ENCODE measurements at regions not wholly inside any gene's neighbourhood (a gene's known extent, or its start where the extent isn't known, plus 50 kb on each side); places are given as distances from the start of the nearest gene placed in this dataset.

DNA sequence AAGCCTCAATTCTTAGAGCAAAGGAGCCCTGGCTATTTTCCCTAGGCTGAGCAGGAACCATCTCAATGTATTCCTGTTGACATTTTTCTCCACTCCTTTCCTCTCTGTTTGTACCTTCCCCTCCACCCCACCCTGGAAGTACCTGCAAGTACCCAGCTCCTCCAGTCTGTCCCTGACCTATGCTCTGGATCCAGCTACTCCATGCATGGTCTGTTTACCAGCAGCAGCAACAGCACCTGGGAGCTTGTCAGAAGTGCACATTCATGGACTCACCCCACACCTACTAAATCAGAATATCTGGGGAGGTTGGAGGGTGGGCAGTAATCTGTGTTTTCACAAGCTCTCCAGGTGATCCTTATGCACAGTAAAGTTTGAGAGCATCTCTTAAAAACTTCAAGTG, 240.7 kb upstream of the UMPS start:
- DNase-seq (ENCODE audit: low read depth, low spot score): no peak

DNA sequence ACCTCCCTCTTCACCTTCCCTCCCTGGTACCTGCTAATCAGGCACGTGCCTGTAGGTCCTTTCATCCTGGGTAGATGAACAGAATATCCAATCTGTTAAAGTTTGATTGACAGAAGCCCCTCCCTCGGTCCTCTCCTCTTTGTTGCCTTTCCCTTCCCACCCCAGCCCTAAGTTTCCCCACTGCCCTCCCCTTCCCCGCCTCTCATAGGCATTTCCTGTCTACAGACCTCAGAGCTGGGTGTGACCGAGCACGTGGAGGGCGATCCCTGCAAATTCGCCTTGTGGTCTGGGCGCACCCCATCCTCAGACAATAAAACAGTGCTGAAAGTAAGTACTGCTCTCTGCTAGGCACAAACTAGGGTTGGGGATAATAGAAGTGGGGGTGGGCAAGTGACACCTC, 239.2 kb upstream of the UMPS start:
- DNase-seq (ENCODE audit: low read depth, low spot score): no peak

DNA sequence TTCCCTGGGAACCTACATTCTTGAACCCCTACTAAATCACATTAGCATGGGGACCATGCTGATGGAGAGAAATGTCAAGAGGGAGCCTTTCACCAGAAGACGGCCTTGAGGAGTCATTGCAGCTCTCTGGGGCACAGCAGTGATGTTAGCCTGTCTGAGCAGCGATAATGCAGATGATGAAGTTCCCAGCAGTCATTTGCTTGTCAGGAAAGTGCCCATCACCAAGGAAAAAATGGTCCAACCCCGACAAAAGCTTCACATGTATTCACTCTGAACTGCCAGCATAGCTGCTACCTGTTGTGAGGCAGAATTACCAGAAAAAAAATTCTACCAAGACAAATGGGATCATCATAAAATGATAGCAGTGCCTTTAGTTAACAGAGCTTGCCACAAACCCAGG, 238.4 kb upstream of the UMPS start:
- no peak for DNase-seq (ENCODE audit: low read depth, low spot score)

DNA sequence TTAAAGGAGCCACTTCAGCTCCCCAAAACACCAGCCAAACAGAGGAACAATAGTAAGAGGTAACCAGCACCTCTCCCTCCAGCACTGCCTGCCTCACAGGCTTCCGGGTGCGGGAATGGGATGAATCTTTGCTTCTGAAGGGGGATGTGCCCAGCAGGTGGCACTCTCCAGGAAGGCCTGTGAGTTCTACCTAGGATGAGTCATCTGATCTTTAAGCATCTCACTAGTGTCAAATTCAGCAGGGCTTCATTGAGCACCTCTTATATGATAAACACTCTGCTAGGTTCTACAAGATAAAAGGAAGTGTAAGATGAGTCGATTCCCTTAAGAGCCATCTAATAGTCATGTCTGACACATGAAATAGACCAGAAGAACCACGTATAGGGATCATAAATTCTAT, 237.4 kb upstream of the UMPS start:
- no peak for DNase-seq (ENCODE audit: low read depth, low spot score)

DNA sequence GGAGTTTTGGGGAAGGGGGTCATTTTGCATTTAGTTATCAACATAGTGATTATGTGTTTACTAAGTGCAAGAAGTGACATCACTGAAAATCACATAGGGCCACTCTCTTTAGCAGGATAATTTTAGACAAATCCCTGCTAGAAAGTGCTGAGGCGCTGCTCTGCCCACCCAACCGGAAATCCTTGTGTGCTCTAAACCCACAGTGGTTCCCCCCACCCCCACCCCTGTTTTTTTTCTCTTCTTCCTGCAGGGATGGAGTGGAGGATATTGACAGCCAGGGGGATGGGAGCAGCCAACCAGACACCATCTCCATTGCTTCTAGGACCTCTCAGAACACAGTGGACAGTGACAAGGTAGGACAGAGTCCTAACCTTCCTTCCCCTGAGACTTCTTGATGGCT, 234.2 kb upstream of the UMPS start:
- no peak for DNase-seq (ENCODE audit: low read depth, low spot score)

DNA sequence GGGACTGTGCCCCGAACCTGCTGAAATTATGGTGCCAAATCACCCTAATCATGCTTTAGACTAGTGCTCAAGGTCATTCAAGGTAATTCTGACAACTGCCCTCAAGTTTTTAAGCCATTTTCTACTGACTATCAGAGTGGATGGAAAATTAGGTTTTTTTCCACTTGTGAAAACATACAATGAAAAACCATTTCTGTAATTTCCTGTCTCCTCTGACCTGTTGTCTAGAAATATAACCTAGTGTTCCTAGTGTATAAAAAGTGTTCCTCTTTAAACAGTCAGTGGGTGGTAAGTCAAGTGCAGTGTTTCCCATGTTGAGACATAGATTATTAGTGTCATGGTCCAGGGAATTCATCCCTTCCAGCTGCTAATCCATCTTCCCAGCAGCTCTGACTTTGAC, 232.8 kb upstream of the UMPS start:
- no peak for DNase-seq (ENCODE audit: low read depth, low spot score)

DNA sequence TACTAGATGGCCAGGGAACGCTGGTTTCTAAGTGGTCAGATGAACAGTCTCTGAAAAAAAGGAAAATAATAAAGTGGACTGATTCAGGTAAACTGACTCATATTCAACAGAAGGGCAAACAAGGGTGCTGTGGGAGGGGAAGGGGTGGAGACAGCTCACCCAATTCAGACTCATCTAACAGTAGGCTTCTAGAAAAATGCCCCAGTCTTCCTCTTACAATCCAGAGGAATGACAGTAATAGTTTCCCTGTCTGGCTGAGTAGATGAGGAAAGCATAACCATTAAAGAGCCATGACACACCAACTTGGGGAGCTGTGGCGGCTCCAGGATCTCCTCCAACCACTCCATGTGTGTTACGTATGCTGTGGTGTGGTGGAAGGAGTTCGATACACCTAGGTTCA, 231.4 kb upstream of the UMPS start:
- DNase-seq (ENCODE audit: low read depth, low spot score): no peak

DNA sequence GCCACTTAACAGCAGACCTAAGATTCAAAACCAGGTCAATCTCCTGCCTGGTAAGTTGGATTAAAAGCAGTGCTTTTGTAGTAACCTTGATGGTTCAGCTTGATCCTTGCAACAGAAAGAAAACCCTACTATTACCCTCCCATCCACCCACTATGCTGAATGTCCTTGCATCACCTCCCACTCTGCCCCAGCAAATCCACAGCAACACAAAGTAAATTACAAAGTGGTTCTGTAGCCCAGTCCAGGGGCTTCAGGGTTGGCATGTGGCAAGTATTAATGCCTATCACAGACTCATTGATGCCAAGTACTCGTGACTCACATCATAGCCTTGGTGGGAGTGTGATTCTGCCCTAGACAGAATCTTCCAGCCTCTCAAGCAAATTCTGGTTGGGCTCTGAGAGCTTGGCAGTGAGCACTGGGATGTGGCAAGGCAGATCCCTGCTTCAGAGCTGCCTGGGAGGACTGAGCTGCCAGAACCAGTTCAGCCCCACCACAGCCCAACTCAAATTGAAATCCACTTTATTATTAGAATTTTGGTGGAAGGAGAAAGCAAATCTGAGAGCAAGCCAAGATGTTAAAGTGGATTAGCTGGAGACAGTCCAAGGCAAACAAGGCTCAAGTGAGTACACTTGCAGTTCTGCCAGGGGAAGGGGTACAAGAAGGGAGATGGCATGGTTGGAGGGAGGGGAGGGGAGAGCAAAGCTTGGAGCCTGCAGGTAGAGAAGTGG, 225.8 kb upstream of the UMPS start:
- DNase-seq (ENCODE audit: low read depth, low spot score): no peak

DNA sequence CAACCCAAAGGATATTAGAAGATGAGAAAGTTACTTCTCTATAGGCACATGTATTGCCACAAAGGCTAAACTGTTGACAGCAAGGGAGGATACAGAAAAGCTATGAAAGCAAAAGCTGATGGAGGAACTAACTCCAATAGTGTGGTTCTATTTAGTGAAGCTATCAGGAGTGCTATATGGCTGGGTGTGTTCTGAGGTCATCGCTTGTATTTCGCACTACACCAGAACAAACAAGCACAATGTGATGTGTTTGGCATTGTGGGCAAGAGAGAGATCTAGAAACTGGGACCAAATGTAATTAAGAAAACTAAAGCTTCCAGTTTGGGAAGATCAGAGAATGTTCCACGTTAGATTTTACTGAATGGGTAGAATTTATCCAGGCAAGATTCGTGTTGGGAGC, 220.4 kb upstream of the UMPS start:
- no peak for DNase-seq (ENCODE audit: low read depth, low spot score)

DNA sequence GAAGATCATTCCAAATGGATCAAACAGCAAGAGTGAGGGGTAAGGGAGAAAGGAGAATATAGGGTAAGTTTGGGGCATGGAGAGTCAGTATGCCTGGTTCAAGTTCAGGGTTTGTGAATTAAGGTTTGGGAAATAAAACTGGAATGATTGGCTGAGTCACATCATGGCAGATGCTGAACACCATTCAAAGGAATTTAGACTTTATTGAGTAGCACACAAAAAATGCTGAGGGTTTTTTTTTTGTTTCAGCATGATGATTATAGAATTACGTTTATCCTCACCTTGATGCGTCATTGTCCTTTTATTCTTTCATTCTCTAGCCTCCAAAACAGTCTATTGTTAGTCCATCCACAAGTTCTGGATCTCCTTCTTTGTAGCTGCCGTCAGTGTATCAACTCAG, 220.0 kb upstream of the UMPS start:
- DNase-seq (ENCODE audit: low read depth, low spot score): no peak

DNA sequence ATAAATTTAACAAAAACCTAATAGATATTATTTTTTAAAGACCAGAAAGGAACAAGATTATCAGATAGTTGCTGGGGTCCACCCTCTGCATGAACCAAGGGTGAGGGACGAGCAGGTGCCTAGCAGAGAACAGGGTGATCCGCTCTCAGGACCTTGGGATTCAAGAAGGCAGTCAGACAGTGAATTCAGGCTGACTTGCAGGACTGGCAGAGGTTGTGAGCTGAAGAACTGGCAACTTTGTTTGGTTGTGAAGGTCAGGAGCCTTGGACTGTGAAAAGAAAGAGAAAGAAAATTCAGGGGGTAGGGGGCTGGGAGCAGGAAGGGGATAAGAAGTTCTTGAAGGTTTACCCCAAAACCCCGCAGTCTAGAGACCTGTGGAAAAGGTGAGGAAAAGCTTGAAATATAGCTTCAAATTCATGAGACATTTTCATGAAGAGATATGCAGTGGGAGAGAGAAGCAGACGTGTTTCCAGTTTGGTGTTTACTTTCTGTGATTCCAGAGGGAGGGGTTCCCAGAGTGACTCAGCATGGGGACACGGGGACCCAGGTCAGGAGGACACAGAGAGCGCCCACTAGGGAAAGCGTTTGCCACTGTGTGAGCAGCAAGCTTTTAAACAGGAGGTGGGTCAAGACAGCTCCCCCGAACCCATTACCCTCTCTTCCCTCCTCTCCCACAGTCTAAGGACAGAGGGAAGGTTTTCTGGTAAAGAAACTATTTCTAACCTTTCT, 217.2 kb upstream of the UMPS start:
- DNase-seq (ENCODE audit: low read depth, low spot score): no peak

DNA sequence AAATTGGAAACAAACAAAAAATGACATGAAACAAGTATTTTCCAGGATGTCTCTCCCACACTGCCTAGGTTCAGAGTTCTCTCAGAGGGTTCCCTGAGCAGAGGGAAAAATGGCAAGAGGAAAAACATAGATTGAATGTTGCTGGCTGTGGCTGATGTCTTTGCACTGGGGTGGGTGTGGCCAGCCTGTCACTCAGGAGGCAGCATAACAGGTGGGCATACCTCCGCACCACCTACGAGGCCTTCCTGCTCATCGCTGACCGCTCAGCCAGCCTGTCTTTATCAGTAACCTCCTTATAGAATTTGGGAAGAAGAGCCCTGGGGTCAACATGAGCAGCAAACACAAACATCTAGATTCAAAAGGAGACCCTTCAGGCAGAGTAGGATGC, 216.6 kb upstream of the UMPS start:
- no peak for DNase-seq (ENCODE audit: low read depth, low spot score)

DNA sequence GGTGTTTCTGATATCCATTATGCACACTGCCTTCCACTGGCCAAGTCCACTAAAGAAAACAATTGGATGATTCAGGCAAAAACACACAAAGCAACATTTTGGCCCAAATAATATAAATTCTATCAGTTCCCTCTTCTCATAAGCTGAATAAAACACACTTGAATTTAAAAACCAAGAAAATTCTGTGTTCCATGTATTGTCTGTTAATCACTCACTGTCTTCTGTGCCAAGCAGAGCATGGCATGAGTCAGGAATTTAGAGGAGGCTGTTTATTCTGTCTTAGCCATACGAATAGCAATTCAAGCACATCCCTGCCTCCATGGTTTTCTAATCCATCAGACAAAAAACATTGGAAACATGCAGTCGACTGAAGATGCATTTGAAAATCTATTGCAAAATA, 215.6 kb upstream of the UMPS start:
- DNase-seq (ENCODE audit: low read depth, low spot score): no peak

DNA sequence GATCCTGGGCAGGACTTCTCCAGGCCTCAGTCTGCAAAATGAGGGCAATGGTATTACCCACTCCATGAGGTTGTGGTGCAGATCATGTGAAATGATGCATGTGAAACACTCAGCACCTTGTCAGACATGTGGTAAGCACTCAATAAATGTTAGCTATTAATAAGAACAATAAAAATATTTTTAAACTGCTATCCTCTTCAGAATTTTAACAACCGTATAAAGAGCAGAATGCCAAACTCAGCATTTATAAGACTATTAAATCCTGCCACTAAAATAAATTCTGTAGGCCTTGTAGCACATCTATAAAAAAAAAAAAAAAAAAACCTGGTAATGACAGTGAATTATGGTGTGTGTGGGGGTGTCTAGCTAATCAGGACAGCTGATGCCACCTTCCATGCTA, 213.9 kb upstream of the UMPS start:
- DNase-seq (ENCODE audit: low read depth, low spot score): no peak

DNA sequence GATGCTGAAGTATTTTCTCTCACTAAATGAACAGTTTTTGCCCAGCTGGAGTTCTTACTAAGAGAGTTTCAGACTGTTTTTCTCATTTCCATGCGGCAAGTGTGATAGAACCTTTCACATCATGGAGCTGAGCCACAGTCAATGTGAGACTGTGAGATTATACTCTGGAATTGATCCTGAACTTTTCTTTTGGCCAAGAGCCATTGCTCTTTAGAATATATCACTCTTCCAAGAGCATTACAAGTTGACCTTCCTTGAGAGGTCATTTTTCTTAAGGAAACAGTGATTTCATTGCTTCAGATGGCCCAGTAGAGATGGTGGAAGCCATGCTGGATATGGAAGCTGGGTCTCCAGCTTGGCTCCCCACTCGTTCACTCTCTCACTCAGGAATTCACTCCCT, 212.9 kb upstream of the UMPS start:
- no peak for DNase-seq (ENCODE audit: low read depth, low spot score)

DNA sequence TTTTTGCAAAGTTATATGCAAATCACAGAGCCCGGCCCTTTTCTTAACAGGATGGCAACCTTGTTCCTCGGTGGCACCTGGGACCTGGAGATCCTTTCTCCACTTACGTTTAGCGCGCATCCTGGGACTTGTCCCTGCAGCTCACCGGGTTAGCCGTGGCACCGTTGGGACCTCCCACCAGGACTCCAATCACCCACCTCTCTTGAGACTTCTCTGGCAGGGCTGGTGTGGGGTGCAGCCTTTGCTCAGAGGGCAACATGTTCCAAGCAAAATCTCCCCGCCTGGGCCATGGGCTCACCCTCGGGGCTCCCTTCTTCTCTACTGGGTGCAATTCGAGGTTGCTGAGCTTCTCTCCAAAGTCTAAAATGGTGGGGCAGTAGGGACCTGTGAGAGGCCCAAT, 211.9 kb upstream of the UMPS start:
- no peak for DNase-seq (ENCODE audit: low read depth, low spot score)

DNA sequence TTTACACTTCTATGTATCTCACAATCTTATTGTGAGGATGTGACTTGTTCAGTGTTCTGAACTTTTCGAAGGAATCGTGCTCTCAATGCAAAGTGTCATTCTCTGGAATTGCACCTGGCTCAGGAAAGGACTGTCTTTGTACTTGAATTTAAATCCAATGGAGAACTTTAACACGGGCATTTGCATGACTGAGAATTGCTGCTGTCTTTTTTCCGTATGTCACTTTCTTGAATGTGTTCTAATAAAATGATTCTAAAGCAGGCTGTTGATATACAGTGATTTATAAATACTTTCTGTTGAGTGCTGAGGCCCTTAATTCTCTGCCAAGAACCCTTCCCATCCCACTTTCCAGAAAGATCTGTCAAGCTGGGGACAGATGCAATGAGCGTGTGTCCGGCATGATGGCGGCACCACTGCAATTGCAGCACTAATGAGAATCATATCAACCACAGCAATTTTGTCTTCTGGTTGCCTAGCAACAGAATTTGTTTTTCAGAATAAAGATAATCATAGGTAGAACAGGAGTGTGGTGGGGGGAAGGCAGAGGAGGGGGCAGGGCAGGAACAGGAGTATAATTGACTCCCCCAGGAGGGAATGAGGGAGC, 210.6 kb upstream of the UMPS start:
- no peak for DNase-seq (ENCODE audit: low read depth, low spot score)

DNA sequence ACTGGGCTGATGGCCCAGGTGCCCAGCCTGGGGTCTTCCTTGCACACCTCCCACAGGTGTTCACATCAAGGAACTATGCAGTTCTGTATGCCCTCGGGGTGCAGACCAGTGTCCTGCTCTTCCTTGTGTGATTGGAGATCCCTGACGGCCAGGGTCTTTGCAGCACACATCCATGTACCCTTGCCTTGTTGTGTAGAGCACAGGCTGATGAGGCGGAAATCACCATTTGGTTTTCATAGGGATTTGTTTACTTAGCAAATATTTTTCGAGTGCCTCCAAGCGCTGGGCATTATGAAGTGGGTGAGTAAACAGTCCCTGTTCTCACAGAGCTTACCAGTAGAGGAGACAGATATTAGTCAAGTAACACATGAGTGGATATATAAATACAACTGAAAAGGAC, 209.3 kb upstream of the UMPS start:
- no peak for DNase-seq (ENCODE audit: low read depth, low spot score)

DNA sequence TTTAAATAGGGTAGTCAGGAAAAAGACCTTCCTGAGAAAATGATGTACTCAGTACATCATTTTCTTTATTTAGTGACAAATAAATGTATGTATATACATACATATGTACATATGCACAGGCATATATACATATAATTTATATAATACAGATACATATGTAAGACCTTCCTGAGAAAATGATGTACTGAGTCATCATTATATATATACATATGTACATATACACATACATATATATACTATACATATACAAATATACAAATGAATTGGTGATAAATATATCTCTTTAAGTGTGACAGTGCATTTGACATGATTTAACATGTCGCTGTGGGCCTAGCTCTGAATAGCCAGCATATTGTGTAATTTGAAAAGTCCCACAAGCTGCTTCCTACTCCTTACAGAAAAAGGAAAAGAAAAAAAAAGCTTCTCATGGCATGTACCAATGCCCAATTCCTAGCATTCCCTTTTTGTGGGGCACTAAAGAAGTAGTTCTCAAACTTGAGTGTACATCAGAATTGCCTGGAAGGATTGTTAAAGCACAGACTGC, 208.1 kb upstream of the UMPS start:
- DNase-seq (ENCODE audit: low read depth, low spot score): no peak

DNA sequence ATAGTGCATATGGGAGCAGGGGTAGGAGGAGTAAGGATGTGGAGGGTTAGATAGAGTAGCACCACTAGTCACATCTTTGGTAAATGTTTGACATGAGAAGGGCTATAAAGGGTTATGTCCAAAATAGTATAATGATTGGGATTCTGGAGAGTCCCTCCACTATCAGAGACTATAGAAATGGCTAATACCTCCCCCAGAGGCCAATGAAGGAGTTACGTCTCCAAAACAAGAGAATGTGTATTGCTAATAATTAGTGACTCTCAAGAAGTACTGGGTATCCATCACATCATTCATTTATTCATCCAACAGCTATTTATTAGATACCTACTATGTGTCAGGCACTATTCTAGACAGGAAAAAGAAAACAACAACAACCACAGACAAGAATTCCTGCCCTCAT, 203.7 kb upstream of the UMPS start:
- DNase-seq (ENCODE audit: low read depth, low spot score): no peak

DNA sequence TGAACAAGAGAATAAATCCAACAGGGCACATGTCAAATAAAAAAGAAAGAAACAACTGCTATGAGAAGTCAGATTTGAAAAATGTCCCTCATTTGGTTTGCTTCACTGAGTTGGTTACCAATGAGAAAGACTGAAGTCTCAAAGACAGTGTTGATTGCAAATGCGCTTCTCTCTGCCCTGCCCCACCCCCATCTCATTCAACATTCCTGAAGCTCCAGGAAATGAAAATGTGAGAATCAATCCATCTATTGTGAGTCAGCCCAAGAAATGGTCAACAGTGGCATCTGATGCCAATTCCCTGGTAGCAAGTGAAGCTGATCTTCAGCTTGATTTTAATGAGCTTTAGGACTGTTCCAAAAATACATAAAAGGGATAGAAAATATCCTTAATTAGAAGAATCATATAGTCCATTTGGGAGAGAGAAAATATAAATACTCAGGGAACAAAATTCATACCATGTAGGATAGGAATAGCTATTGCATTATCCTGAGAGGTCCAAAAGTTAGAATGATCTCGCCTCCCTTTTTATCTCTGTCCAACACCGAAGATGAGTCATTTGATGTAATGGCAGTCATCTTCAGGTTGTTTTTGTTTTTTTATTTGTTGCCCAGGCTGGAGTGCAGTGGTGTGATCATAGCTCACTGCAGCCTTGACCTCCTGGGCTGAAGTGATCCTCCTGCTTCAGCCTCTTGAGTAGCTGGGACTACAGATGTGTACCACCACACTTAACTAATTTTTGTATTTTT, 200.3 kb upstream of the UMPS start:
- no peak for DNase-seq (ENCODE audit: low read depth, low spot score)

DNA sequence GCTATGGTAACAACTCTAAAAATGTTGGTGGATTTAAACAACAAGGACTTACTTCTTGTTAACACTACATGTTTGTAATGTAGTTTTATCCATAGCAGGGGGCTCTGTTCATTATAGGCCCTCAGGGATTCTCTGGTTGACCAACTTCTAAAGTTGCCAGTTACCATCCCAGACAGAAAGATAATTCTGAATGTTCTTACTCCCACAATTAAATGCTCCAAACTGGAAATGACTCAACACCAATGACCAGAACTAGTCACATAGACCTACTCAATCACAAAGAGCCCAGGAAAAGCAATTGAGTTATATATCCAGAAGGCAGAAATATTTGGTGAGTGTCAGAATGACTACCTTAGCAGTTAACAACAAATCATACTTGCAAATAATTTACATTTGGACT, 199.3 kb upstream of the UMPS start:
- DNase-seq (ENCODE audit: low read depth, low spot score): no peak

Measured in pulmonary artery endothelial cell (primary cell).